Astrocyte of the spinal cord (primary cell): ENCODE measurements at regions not wholly inside any gene's neighbourhood (a gene's known extent, or its start where the extent isn't known, plus 50 kb on each side); places are given as distances from the start of the nearest gene placed in this dataset.

Experiments used
- DNase-seq: peaks from one replicate; pipeline ENCODE4 v3.0.0; 2011; ENCODE audit warnings: low read depth, low spot score
- H3K4me3 ChIP-seq: 2 replicates; pipeline ENCODE4 v1.5.1; 2011; ENCODE audit warnings: low read depth, mild to moderate bottlenecking, low read length, moderate library complexity
- in situ Hi-C: cut with HindIII; loops from 2 replicates; pipeline ENCODE4 v1.10.0; 2017; ENCODE audit warnings: low sequenced_read_pairs
- TF ChIP-seq, protein P1 (sequence below): IDR thresholded peaks from 2 replicates; pipeline ENCODE4 v1.5.1; 2012; ENCODE audit warnings: low read depth, mild to moderate bottlenecking, low read length, inconsistent platforms

DNA sequence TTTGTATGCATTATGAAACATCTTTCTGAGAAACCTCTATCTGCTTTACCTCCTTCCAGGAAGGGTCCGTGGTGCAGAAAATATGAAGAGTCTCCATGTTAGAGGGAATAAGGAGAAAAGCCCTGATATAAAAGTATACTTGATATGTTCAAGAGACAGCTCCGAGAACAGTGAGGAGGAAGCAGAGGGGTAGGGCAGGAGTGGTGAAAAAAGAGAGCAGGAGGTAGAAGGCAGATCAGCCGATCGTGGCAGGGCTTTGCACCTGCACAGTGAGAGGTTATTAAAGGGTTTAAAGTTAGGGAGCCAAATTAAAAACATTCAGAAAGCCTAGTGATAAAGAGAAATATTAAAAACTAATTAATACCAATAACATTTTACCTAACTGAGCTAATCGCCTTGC, 419.7 kb downstream of the FAT4 start:
- no peak overlapping the region for H3K4me3 ChIP-seq
- in situ Hi-C loops, result no loop called here
- TF ChIP-seq, protein P1, sequence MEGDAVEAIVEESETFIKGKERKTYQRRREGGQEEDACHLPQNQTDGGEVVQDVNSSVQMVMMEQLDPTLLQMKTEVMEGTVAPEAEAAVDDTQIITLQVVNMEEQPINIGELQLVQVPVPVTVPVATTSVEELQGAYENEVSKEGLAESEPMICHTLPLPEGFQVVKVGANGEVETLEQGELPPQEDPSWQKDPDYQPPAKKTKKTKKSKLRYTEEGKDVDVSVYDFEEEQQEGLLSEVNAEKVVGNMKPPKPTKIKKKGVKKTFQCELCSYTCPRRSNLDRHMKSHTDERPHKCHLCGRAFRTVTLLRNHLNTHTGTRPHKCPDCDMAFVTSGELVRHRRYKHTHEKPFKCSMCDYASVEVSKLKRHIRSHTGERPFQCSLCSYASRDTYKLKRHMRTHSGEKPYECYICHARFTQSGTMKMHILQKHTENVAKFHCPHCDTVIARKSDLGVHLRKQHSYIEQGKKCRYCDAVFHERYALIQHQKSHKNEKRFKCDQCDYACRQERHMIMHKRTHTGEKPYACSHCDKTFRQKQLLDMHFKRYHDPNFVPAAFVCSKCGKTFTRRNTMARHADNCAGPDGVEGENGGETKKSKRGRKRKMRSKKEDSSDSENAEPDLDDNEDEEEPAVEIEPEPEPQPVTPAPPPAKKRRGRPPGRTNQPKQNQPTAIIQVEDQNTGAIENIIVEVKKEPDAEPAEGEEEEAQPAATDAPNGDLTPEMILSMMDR, result no peak
- no peak for DNase-seq

DNA sequence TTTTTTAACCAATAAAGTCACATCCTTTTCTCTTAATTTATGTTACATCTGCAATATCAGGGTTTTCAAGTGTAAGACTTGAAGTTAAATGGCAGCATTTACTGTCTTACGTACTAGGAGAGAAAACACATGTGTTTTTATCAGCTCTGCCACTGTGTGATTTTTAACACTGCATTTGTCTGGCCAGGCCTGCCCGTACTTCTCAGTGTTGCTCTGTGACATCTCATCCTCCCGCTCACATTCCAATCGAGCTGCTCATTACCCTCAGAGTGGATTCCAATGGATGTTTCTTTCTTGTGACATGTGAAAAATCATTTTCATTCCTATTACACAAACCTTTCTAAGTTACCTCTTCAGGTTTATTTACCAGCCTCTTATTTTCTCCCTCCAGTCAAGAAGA, 420.3 kb downstream of the FAT4 start:
- in situ Hi-C loops, result no loop called here
- H3K4me3 ChIP-seq, result no peak overlapping the region
- DNase-seq, result peak; percentile 88
- TF ChIP-seq, protein P1, result no peak

DNA sequence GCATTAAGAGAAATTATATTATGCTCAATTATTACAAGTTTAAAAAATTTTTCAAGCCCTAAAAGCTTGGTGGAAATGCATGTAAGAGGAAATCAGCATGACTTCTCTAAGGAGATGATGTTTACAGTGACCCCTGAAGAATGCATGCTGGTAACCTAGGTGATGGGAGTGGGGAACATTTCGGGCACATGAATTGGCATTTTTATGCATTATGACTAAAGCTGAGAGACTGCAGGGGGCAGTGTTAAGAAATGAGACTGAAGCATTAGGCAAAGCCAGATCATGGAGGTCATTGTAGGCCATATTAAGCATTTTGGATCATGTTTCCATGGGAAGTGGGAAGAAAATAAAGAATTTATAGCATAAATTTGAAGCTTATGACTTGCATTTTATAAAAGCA, 421.3 kb downstream of the FAT4 start:
- in situ Hi-C loops, result no loop called here
- DNase-seq, result peak; percentile 80
- no peak overlapping the region for H3K4me3 ChIP-seq
- TF ChIP-seq, protein P1, result peak; percentile 30

DNA sequence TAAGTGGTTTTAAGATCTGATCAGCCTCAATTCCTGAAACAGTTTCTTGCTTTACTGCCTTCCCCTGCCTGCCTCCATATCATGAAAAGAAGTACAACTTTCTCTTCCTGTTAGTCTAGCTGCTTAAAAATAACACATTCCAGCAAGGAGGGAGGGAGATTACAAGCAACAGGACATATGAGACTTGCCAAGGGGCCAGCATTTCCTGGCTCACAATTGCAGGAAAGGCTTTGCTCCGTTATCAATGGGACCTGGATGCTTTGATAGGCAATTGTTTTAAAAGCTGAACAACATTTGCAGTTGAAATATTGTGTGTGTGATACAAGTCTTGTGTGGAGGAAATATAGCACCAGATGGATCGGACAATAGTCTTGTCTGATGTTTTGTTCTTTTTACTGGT, 425.0 kb downstream of the FAT4 start:
- DNase-seq, result peak; percentile 52
- no peak overlapping the region for H3K4me3 ChIP-seq
- in situ Hi-C loops, result no loop called here
- TF ChIP-seq, protein P1, result no peak

DNA sequence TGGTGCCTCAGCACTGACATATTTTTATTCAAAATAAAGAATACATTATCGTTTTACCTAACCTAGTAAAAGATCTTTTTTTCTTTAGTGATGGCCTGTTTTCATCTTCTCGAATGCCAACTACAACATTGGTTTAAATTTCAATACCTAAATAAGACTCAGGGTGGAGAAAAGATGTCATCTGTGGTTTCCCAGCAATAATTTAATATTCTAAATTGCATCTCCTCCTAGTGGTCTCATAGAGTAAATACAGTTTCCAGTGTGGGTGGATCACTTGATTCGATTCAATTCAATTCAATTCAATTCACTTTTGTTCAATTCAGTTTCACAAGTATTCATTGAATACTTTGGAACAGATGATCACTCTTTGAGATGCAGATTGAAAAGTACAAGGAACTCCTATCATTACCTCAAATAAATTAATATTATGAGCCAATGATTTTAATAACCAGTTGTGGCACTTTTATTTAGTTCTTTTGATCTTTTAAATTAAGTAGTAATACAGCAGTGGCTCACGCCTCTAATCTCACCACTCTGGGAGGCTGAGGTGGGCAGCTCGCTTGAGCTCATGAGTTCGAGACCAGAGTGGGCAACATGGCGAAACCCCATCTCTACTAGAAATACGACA, 427.2 kb downstream of the FAT4 start:
- no peak overlapping the region for H3K4me3 ChIP-seq
- TF ChIP-seq, protein P1, result peak; percentile 51
- in situ Hi-C loops, result no loop called here
- peak; percentile 61 for DNase-seq

DNA sequence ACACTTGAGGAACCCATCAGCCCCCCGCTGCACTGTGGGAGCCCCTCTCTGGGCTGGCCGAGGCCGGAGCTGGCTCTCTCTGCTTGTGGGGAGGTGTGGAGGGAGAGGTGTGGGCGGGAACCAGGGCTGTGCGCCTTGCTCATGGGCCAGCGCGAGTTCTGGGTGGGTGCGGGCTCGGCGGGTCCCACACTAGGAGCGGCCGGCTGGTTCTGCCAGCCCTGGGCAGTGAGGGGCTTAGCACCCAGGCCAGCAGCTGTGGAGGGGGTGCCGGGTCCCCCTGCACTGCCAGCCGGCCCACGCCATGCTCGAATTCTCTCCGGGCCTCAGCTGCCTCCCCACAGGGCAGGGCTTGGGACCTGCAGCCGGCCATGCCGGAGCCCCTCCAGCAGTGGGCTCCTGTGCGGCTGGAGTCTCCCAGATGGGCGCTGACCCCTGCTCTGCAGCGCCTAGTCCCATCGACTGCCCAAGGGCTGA, 430.2 kb downstream of the FAT4 start:
- no peak overlapping the region for H3K4me3 ChIP-seq
- in situ Hi-C loops, result no loop called here
- TF ChIP-seq, protein P1, result no peak
- no peak for DNase-seq
